ENCODE measurements at regions not wholly inside any gene's neighbourhood (a gene's known extent, or its start where the extent isn't known, plus 50 kb on each side); places are given as distances from the start of the nearest gene placed in this dataset.

- peak; percentile 21 for DNase-seq
These were observed 74.6 kb downstream of the FOXD1 start for GRCh38 chr5:73373814-73374510.

- DNase-seq, result no peak
These were observed 77.7 kb downstream of the FOXD1 start for GRCh38 chr5:73370640-73371583.

GRCh38 chr5:73370095-73370494 is 78.5 kb downstream of the FOXD1 start:
- no peak for DNase-seq

- DNase-seq, result no peak
These were observed 79.3 kb downstream of the FOXD1 start for GRCh38 chr5:73369278-73369677.

GRCh38 chr5:73367650-73368049 is 80.9 kb downstream of the FOXD1 start:
- DNase-seq, result no peak

- DNase-seq, result no peak
These were observed 82.4 kb downstream of the FOXD1 start for GRCh38 chr5:73365990-73366667.

- no peak for DNase-seq
These were observed 83.2 kb downstream of the FOXD1 start for GRCh38 chr5:73365301-73365853.

- no peak for DNase-seq
These were observed 84.5 kb downstream of the FOXD1 start for GRCh38 chr5:73363911-73364730.

- no peak for DNase-seq
These were observed 89.2 kb downstream of the FOXD1 start for GRCh38 chr5:73359395-73359794.

- DNase-seq, result no peak
These were observed 90.2 kb downstream of the FOXD1 start for GRCh38 chr5:73358366-73358765.

GRCh38 chr5:73357576-73357975 is 91.0 kb downstream of the FOXD1 start:
- peak; percentile 80 for DNase-seq

GRCh38 chr5:73355108-73355507 is 93.5 kb downstream of the FOXD1 start:
- DNase-seq, result no peak

GRCh38 chr5:73354406-73354805 is 94.2 kb downstream of the FOXD1 start:
- no peak for DNase-seq

GRCh38 chr5:73352649-73353230 is 95.8 kb downstream of the FOXD1 start:
- DNase-seq, result no peak

- DNase-seq, result no peak
These were observed 96.3 kb downstream of the FOXD1 start for GRCh38 chr5:73352243-73352642.

- DNase-seq, result no peak
These were observed 97.0 kb downstream of the FOXD1 start for GRCh38 chr5:73351593-73351992.

GRCh38 chr5:73346878-73347408 is 101.6 kb downstream of the FOXD1 start:
- no peak for DNase-seq

GRCh38 chr5:73344835-73345234 is 103.7 kb downstream of the FOXD1 start:
- DNase-seq, result no peak

- DNase-seq, result no peak
These were observed 108.9 kb downstream of the FOXD1 start for GRCh38 chr5:73339711-73340110.

GRCh38 chr5:73339051-73339575 is 109.5 kb downstream of the FOXD1 start:
- no peak for DNase-seq
